ENCODE measurements at regions not wholly inside any gene's neighbourhood (a gene's known extent, or its start where the extent isn't known, plus 50 kb on each side); places are given as distances from the start of the nearest gene placed in this dataset.

DNA sequence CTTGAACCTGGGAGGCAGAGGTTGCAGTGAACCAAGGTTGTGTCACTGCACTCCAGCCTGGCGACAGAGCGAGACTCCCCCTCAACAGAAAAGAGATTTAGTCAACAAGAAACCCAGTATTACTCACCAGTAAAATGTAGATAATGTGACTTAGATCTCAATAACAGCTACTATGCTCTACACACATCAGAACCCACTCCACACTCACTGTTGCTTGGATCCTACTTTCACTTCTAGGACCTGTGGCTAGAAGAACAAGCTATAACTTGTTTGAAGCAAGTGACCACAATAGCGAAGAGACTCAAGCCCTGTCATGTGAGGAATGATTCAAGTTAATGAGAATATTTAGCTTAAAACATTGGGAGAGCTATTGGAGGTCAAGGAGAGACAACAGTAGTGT lies 100.7 kb downstream of the ANXA2 start:
- H3K4me1 ChIP-seq (ENCODE audit: insufficient read depth, low read length) = no peaks in the 10 kb centered on the region
- no peak overlapping the region for H2AFZ ChIP-seq (ENCODE audit: low read depth, low read length)
- H4K20me1 ChIP-seq (ENCODE audit: insufficient read depth, low read length) = no peaks in the 10 kb centered on the region
- DNase-seq (no peak), ATAC-seq (ENCODE audit: insufficient read depth, low read depth) (no peak)
- H3K36me3 ChIP-seq (ENCODE audit: insufficient read depth, low read length) = no peaks in the 10 kb centered on the region
- H3K27ac ChIP-seq (ENCODE audit: low read length) = no peak overlapping the region
- no peak overlapping the region for H3K4me2 ChIP-seq (ENCODE audit: insufficient read depth, low read length)
- H3K27me3 ChIP-seq (ENCODE audit: insufficient read depth, low read length, poor library complexity) = no peaks in the 10 kb centered on the region
- H3K4me3 ChIP-seq (ENCODE audit: low read depth in 1 of 2, low read length in 2 of 2) = no peak overlapping the region
- H3K79me2 ChIP-seq (ENCODE audit: insufficient read depth, low read length) = no peaks in the 10 kb centered on the region
- TF ChIP-seq, protein P1, sequence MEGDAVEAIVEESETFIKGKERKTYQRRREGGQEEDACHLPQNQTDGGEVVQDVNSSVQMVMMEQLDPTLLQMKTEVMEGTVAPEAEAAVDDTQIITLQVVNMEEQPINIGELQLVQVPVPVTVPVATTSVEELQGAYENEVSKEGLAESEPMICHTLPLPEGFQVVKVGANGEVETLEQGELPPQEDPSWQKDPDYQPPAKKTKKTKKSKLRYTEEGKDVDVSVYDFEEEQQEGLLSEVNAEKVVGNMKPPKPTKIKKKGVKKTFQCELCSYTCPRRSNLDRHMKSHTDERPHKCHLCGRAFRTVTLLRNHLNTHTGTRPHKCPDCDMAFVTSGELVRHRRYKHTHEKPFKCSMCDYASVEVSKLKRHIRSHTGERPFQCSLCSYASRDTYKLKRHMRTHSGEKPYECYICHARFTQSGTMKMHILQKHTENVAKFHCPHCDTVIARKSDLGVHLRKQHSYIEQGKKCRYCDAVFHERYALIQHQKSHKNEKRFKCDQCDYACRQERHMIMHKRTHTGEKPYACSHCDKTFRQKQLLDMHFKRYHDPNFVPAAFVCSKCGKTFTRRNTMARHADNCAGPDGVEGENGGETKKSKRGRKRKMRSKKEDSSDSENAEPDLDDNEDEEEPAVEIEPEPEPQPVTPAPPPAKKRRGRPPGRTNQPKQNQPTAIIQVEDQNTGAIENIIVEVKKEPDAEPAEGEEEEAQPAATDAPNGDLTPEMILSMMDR (IDR thresholded peaks at IDR 0.05; ENCODE audit: borderline replicate concordance, extremely low read depth, low read length, poor library complexity, severe bottlenecking) = no peak
- no peak for TF ChIP-seq EZH2 (IDR thresholded peaks at IDR 0.05; ENCODE audit: borderline replicate concordance, low read depth, low read length, severe bottlenecking)
- no peaks in the 10 kb centered on the region for H3K9me3 ChIP-seq (ENCODE audit: insufficient read depth, low read length, severe bottlenecking)
- H3K9ac ChIP-seq (ENCODE audit: low read depth, low read length) = no peak overlapping the region
